ENCODE measurements at regions not wholly inside any gene's neighbourhood (a gene's known extent, or its start where the extent isn't known, plus 50 kb on each side); places are given as distances from the start of the nearest gene placed in this dataset.

- in situ Hi-C loops (cut with MboI) (loop anchor here (10.0 kb wide), 1 partner anchor 1196 kb away; no protein-coding TSS in a partner anchor), intact Hi-C loops (cut with micrococcal nuclease) (no loop called here)
- H3K4me2 ChIP-seq (ENCODE audit: insufficient read depth, low read length) = no peak overlapping the region
- no TSS peak for BruUV-seq (replicated peaks)
- peaks cover 0 to 15% of the 10 kb centered on the region in 2 experiments; a peak in 2 of 5 replicates for H3K4me1 ChIP-seq (replicated peaks in 1 of 2; ENCODE audit: control insufficient read depth in 2 of 2, insufficient read depth in 2 of 2, low read length in 2 of 2)
- 2% methylated on average over 10 of the region's 10 CpGs for WGBS (ENCODE audit: insufficient coverage, low coverage, missing lambda C conversion rate)
- FAIRE-seq (peak; percentile 44), ATAC-seq (no peak), DNase-seq (ENCODE audit: extremely low read depth in 1 of 4, low spot score in 3 of 4) (no peak)
- H3K36me3 ChIP-seq (ENCODE audit: control insufficient read depth, insufficient read depth, low read length) = no peaks in the 10 kb centered on the region
- no peak overlapping the region for H3K9ac ChIP-seq (ENCODE audit: insufficient read depth in 1 of 2, low read depth in 2 of 2, low read length in 2 of 2)
- H2AFZ ChIP-seq (ENCODE audit: low read depth, low read length) = no peak overlapping the region
- H4K20me1 ChIP-seq (replicated peaks; ENCODE audit: control insufficient read depth, insufficient read depth, low read length) = peaks cover 3% of the 10 kb centered on the region; the same call in 1 of the 2 replicates
- H3K27ac ChIP-seq (ENCODE audit: extremely low read depth, low read depth, low read length) = no peak overlapping the region
- no peaks in the 10 kb centered on the region for H3K9me1 ChIP-seq (ENCODE audit: control insufficient read depth, insufficient read depth, low read length)
- H3K4me3 ChIP-seq = no peak overlapping the region
- H3K79me2 ChIP-seq (ENCODE audit: control insufficient read depth, insufficient read depth, low read length) = no peaks in the 10 kb centered on the region
- H3K9me3 ChIP-seq (replicated peaks; ENCODE audit: control insufficient read depth, insufficient read depth, low read depth, low read length) = no peaks in the 10 kb centered on the region
- CTCF ChIA-PET (ENCODE audit: low intra/inter-chr PET ratio) = no interaction called here
- peaks cover 3 to 33% of the 10 kb centered on the region in 2 experiments; a peak in 3 of 5 replicates for H3K27me3 ChIP-seq (ENCODE audit: control insufficient read depth in 2 of 2, insufficient read depth in 2 of 2, low read length in 2 of 2)
- POLR2A ChIA-PET = interaction anchor here (0.6 to 0.7 kb wide), 3 partner anchors 72 to 861 kb away, joined by 3 to 4 read pairs (median 3); no protein-coding TSS in a partner anchor
- TF ChIP-seq IRF9 (tag; IDR thresholded peaks at IDR 0.05) (no peak), ATF6 (CRISPR knock-in tag; IDR thresholded peaks at IDR 0.05) (no peak), SP1 (CRISPR knock-in tag; IDR thresholded peaks at IDR 0.05) (no peak), KDM2B (CRISPR knock-in tag; IDR thresholded peaks at IDR 0.05) (no peak), CHD7 (IDR thresholded peaks at IDR 0.05; ENCODE audit: low read depth, low read length) (no peak), ERF (CRISPR knock-in tag; IDR thresholded peaks at IDR 0.05) (no peak)
Measured at GRCh38 chr10:44860811-44861736, 50.1 kb upstream of the TMEM72 start.

Data from K562 (cell line).